ENCODE measurements at regions not wholly inside any gene's neighbourhood (a gene's known extent, or its start where the extent isn't known, plus 50 kb on each side); places are given as distances from the start of the nearest gene placed in this dataset.

- H3K79me2 ChIP-seq (ENCODE audit: control insufficient read depth, insufficient read depth, low read length), result no peaks in the 10 kb centered on the region
- ChIA-PET SMC1A (ENCODE audit: uncharacterized antibody, unreplicated experiment) (no interaction called here), POLR2A (no interaction called here), CTCF (no interaction called here), RAD21 (ENCODE audit: unreplicated experiment) (no interaction called here)
- in situ Hi-C loops (cut with MboI) (no loop called here), intact Hi-C loops (cut with micrococcal nuclease; ENCODE audit: unreplicated experiment) (no loop called here)
- H3K4me1 ChIP-seq (ENCODE audit: control insufficient read depth, insufficient read depth, low read length), result no peaks in the 10 kb centered on the region
- H3K9me3 ChIP-seq (replicated peaks; ENCODE audit: control insufficient read depth, insufficient read depth, low read length), result no peaks in the 10 kb centered on the region
- no peak for FAIRE-seq
- H3K27ac ChIP-seq (ENCODE audit: control insufficient read depth, insufficient read depth), result no peak overlapping the region
- WGBS (ENCODE audit: insufficient coverage, insufficient replicate concordance, low lambda C conversion rate, missing lambda C conversion rate), result 11% methylated on average over 2 of the region's 2 CpGs
- no peaks in the 10 kb centered on the region for H4K20me1 ChIP-seq (ENCODE audit: control insufficient read depth, insufficient read depth)
- H3K27me3 ChIP-seq (replicated peaks in 1 of 2; ENCODE audit: control insufficient read depth in 2 of 2, insufficient read depth in 2 of 2, low read length in 1 of 2), result no peaks in the 10 kb centered on the region
- no peaks in the 10 kb centered on the region for H3K36me3 ChIP-seq (ENCODE audit: control insufficient read depth in 2 of 2, insufficient read depth in 2 of 2, low read length in 1 of 2)
- no peak overlapping the region for H2AFZ ChIP-seq (ENCODE audit: control insufficient read depth, low read depth, low read length)
- no peak overlapping the region for H3K4me3 ChIP-seq
- TF ChIP-seq REST (IDR thresholded peaks at IDR 0.05; ENCODE audit: low read depth, low read length) (no peak), HDAC2 (IDR thresholded peaks at IDR 0.05) (no peak), USF1 (IDR thresholded peaks at IDR 0.05; ENCODE audit: borderline replicate concordance, extremely low read length, insufficient read depth, low read depth, low read length) (no peak), MXI1 (IDR thresholded peaks at IDR 0.05; ENCODE audit: low read depth, low read length) (no peak), PKNOX1 (IDR thresholded peaks at IDR 0.05) (no peak), CREB1 (IDR thresholded peaks at IDR 0.05; ENCODE audit: low read depth) (no peak)
- no peak for DNase-seq (ENCODE audit: low read depth, low spot score)
- no TSS peak for BruUV-seq (replicated peaks)
- no peak for ATAC-seq
- no peak overlapping the region for H3K9ac ChIP-seq (ENCODE audit: control insufficient read depth, insufficient read depth, low read length)
- H3K4me2 ChIP-seq (ENCODE audit: control insufficient read depth, insufficient read depth), result no peak overlapping the region
Observed at GRCh38 chr13:58792854-58793253, 1161.3 kb downstream of the PCDH17 start.
